ENCODE measurements at regions not wholly inside any gene's neighbourhood (a gene's known extent, or its start where the extent isn't known, plus 50 kb on each side); places are given as distances from the start of the nearest gene placed in this dataset.

GRCh38 chr17:15036238-15036637 lies 228.9 kb downstream of the PMP22 start:
- H3K4me3 ChIP-seq = no peak overlapping the region
- no peak for TF ChIP-seq CTCF (IDR thresholded peaks at IDR 0.05)
- no peak for DNase-seq (ENCODE audit: low spot score)
- no peak overlapping the region for H3K27ac ChIP-seq

GRCh38 chr17:15031975-15032374 lies 233.2 kb downstream of the PMP22 start:
- no peak for DNase-seq (ENCODE audit: low spot score)
- no peak overlapping the region for H3K4me3 ChIP-seq
- TF ChIP-seq CTCF (IDR thresholded peaks at IDR 0.05) = no peak
- no peak overlapping the region for H3K27ac ChIP-seq

GRCh38 chr17:15029469-15029868 lies 235.7 kb downstream of the PMP22 start:
- no peak overlapping the region for H3K4me3 ChIP-seq
- no peak for TF ChIP-seq CTCF (IDR thresholded peaks at IDR 0.05)
- no peak for DNase-seq (ENCODE audit: low spot score)
- no peak overlapping the region for H3K27ac ChIP-seq

- TF ChIP-seq CTCF (IDR thresholded peaks at IDR 0.05) = no peak
- Histone ChIP-seq H3K4me3 (no peak overlapping the region), H3K27ac (no peak overlapping the region)
- DNase-seq (ENCODE audit: low spot score) = no peak
These were observed 237.3 kb downstream of the PMP22 start for GRCh38 chr17:15027853-15028252.

- TF ChIP-seq CTCF (IDR thresholded peaks at IDR 0.05) = no peak
- no peak overlapping the region for H3K4me3 ChIP-seq
- no peak overlapping the region for H3K27ac ChIP-seq
- DNase-seq (ENCODE audit: low spot score) = no peak
These were observed 239.0 kb downstream of the PMP22 start for GRCh38 chr17:15026088-15026487.

GRCh38 chr17:15023589-15024336 lies 241.4 kb downstream of the PMP22 start:
- no peak overlapping the region for H3K27ac ChIP-seq
- DNase-seq (ENCODE audit: low spot score) = no peak
- TF ChIP-seq CTCF (IDR thresholded peaks at IDR 0.05) = no peak
- H3K4me3 ChIP-seq = no peak overlapping the region

- TF ChIP-seq CTCF (IDR thresholded peaks at IDR 0.05) = no peak
- DNase-seq (ENCODE audit: low spot score) = no peak
- H3K27ac ChIP-seq = no peak overlapping the region
- H3K4me3 ChIP-seq = no peak overlapping the region
These were observed 246.0 kb downstream of the PMP22 start for GRCh38 chr17:15019158-15019557.
